ENCODE measurements at regions not wholly inside any gene's neighbourhood (a gene's known extent, or its start where the extent isn't known, plus 50 kb on each side); places are given as distances from the start of the nearest gene placed in this dataset.

GRCh38 chr15:59817834-59818233 is 128.7 kb upstream of the BNIP2 start:
- H3K4me1 Mint-ChIP-seq: no peaks in the 10 kb centered on the region
- no peaks in the 10 kb centered on the region for H3K4me1 ChIP-seq (ENCODE audit: control insufficient read depth in 1 of 2, insufficient read depth in 2 of 2, low read length in 2 of 2)
- no peaks in the 10 kb centered on the region for H4K20me1 ChIP-seq (ENCODE audit: insufficient read depth, low read length)
- intact Hi-C loops (cut with micrococcal nuclease): no loop called here
- H3K4me3 ChIP-seq (replicated peaks in 1 of 3; ENCODE audit: low read depth in 2 of 3, low read length in 3 of 3): no peak overlapping the region
- H3K27ac Mint-ChIP-seq: no peak overlapping the region
- no peaks in the 10 kb centered on the region for H3K36me3 ChIP-seq (replicated peaks in 1 of 2; ENCODE audit: control insufficient read depth in 1 of 2, insufficient read depth in 2 of 2, low read length in 2 of 2)
- H3K4me3 Mint-ChIP-seq: no peak overlapping the region
- no peaks in the 10 kb centered on the region for H3K36me3 Mint-ChIP-seq
- peaks cover 8 to 10% (median 9%) of the 10 kb centered on the region in 3 donors for H3K27me3 Mint-ChIP-seq (ENCODE audit: low read depth in 3 of 3)
- H3K27me3 ChIP-seq (ENCODE audit: control insufficient read depth in 2 of 2, insufficient read depth in 2 of 2, low read length in 2 of 2): peaks cover 3 to 5% of the 10 kb centered on the region in 2 donors
- TF ChIP-seq, protein P1, sequence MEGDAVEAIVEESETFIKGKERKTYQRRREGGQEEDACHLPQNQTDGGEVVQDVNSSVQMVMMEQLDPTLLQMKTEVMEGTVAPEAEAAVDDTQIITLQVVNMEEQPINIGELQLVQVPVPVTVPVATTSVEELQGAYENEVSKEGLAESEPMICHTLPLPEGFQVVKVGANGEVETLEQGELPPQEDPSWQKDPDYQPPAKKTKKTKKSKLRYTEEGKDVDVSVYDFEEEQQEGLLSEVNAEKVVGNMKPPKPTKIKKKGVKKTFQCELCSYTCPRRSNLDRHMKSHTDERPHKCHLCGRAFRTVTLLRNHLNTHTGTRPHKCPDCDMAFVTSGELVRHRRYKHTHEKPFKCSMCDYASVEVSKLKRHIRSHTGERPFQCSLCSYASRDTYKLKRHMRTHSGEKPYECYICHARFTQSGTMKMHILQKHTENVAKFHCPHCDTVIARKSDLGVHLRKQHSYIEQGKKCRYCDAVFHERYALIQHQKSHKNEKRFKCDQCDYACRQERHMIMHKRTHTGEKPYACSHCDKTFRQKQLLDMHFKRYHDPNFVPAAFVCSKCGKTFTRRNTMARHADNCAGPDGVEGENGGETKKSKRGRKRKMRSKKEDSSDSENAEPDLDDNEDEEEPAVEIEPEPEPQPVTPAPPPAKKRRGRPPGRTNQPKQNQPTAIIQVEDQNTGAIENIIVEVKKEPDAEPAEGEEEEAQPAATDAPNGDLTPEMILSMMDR (IDR thresholded peaks at IDR 0.05): no peak
- peaks cover 0 to 5% (median 2%) of the 10 kb centered on the region in 7 donors for H3K9me3 Mint-ChIP-seq
- H2AFZ ChIP-seq (ENCODE audit: insufficient read depth, low read depth, low read length, poor library complexity, severe bottlenecking): no peak overlapping the region
- no CpG with 5 or more reads among the region's 5 CpGs for WGBS (ENCODE audit: insufficient coverage)
- no peak for DNase-seq
- H3K9me3 ChIP-seq (replicated peaks in 1 of 2; ENCODE audit: control insufficient read depth in 1 of 2, insufficient read depth in 1 of 2, low read length in 2 of 2): no peaks in the 10 kb centered on the region
- no peak overlapping the region for H3K27ac ChIP-seq (ENCODE audit: low read depth in 1 of 2, low read length in 2 of 2)
- H3K79me2 ChIP-seq (ENCODE audit: insufficient read depth, low read length): no peaks in the 10 kb centered on the region
- H3K9ac ChIP-seq (ENCODE audit: insufficient read depth, low read length, poor library complexity, severe bottlenecking): no peak overlapping the region
- no peak overlapping the region for H3K4me2 ChIP-seq (replicated peaks; ENCODE audit: extremely low read depth, low read length, poor library complexity, severe bottlenecking)

GRCh38 chr15:59817053-59817452 is 127.9 kb upstream of the BNIP2 start:
- no peak overlapping the region for H3K27ac Mint-ChIP-seq
- H3K4me1 ChIP-seq (ENCODE audit: control insufficient read depth in 1 of 2, insufficient read depth in 2 of 2, low read length in 2 of 2): no peaks in the 10 kb centered on the region
- H3K4me1 Mint-ChIP-seq: no peaks in the 10 kb centered on the region
- no peaks in the 10 kb centered on the region for H3K9me3 ChIP-seq (replicated peaks in 1 of 2; ENCODE audit: control insufficient read depth in 1 of 2, insufficient read depth in 1 of 2, low read length in 2 of 2)
- no peak overlapping the region for H3K27ac ChIP-seq (ENCODE audit: low read depth in 1 of 2, low read length in 2 of 2)
- no peak overlapping the region for H3K4me3 ChIP-seq (replicated peaks in 1 of 3; ENCODE audit: low read depth in 2 of 3, low read length in 3 of 3)
- H3K27me3 Mint-ChIP-seq (ENCODE audit: low read depth in 3 of 3): peaks cover 9 to 10% (median 9%) of the 10 kb centered on the region in 3 donors
- no peaks in the 10 kb centered on the region for H3K36me3 ChIP-seq (replicated peaks in 1 of 2; ENCODE audit: control insufficient read depth in 1 of 2, insufficient read depth in 2 of 2, low read length in 2 of 2)
- no peaks in the 10 kb centered on the region for H3K79me2 ChIP-seq (ENCODE audit: insufficient read depth, low read length)
- intact Hi-C loops (cut with micrococcal nuclease): no loop called here
- TF ChIP-seq, protein P1 (IDR thresholded peaks at IDR 0.05): no peak
- peaks cover 0 to 2% (median under 1%) of the 10 kb centered on the region in 7 donors for H3K9me3 Mint-ChIP-seq
- H3K4me3 Mint-ChIP-seq: no peak overlapping the region
- H3K9ac ChIP-seq (ENCODE audit: insufficient read depth, low read length, poor library complexity, severe bottlenecking): no peak overlapping the region
- WGBS (ENCODE audit: insufficient coverage): no CpG with 5 or more reads among the region's 1 CpG
- H2AFZ ChIP-seq (ENCODE audit: insufficient read depth, low read depth, low read length, poor library complexity, severe bottlenecking): no peak overlapping the region
- H4K20me1 ChIP-seq (ENCODE audit: insufficient read depth, low read length): no peaks in the 10 kb centered on the region
- peaks cover 3 to 5% of the 10 kb centered on the region in 2 donors for H3K27me3 ChIP-seq (ENCODE audit: control insufficient read depth in 2 of 2, insufficient read depth in 2 of 2, low read length in 2 of 2)
- no peaks in the 10 kb centered on the region for H3K36me3 Mint-ChIP-seq
- DNase-seq: no peak
- no peak overlapping the region for H3K4me2 ChIP-seq (replicated peaks; ENCODE audit: extremely low read depth, low read length, poor library complexity, severe bottlenecking)
